K562 (cell line): ENCODE measurements at regions not wholly inside any gene's neighbourhood (a gene's known extent, or its start where the extent isn't known, plus 50 kb on each side); places are given as distances from the start of the nearest gene placed in this dataset.

Experiments used
- ATAC-seq: fragments of 200-7000 bp; cut with Tn5 transposase; 3 replicates; pipeline ENCODE4 v1.9.1; 2020; ENCODE audit warnings: moderate library complexity
- BruUV-seq: library from RNA; stranded (reverse); fragments of 400-500 nt; replicated peaks from 2 replicates; lab custom pipeline; 2021; lab: Mats Ljungman, UMichigan
- CTCF ChIA-PET: fragments of 300-600 bp; formaldehyde crosslinking; extraction: SDS; loops from one replicate; lab custom pipeline; 2021; ENCODE audit warnings: low intra/inter-chr PET ratio; lab: Yijun Ruan, JAX
- POLR2A ChIA-PET: fragments of 300-600, 350-650 bp; sonication (Branson Sonifier 250); formaldehyde crosslinking; extraction: SDS; loops from one replicate; lab custom pipeline; 2021; ENCODE audit warnings: antibody characterized with exemption, inconsistent platforms; lab: Yijun Ruan, JAX
- DNase-seq, 4 experiments: peaks; one replicate each; pipeline versions ENCODE4 v3.0.0 to v3.0.0-alpha.2; 2011 to 2018; ENCODE audit warnings: low spot score in 3 of 4, mixed read lengths in 3 of 4; ENCODE audit errors: extremely low read depth in 1 of 4
- FAIRE-seq: peaks from 2 replicates; lab custom pipeline; 2011; peaks lifted over from hg19 to GRCh38; lab: Jason Lieb, UNC
- H2AFZ ChIP-seq: 2 replicates; pipeline ENCODE4 v1.6.0; 2011; ENCODE audit warnings: low read depth, low read length, control low read depth, inconsistent platforms
- H3K27ac ChIP-seq: fragments of 200-600 bp; 3 replicates; pipeline ENCODE4 v1.8.0; 2011; ENCODE audit warnings: low read depth, mild to moderate bottlenecking, control low read depth, inconsistent platforms, low read length, moderate library complexity, mixed read lengths; ENCODE audit errors: extremely low read depth
- H3K27me3 ChIP-seq, 2 experiments: fragments of 300-600 bp in 1 of 2; 2 replicates in 1 of 2; 3 replicates in 1 of 2; pipeline versions ENCODE4 v1.6.0 to v1.8.0; 2011; ENCODE audit warnings: inconsistent platforms in 2 of 2, low read length in 2 of 2, mild to moderate bottlenecking in 1 of 2, mixed read lengths in 1 of 2, moderate library complexity in 1 of 2; ENCODE audit not compliant: control insufficient read depth in 2 of 2, insufficient read depth in 2 of 2
- H3K36me3 ChIP-seq: fragments of 300-600 bp; 3 replicates; pipeline ENCODE4 v1.8.0; 2011; ENCODE audit warnings: mild to moderate bottlenecking, low read length, inconsistent platforms; ENCODE audit not compliant: control insufficient read depth, insufficient read depth
- H3K4me1 ChIP-seq, 2 experiments: fragments of 200-600 bp in 1 of 2; replicated peaks in 1 of 2; 2 replicates in 1 of 2; 3 replicates in 1 of 2; pipeline versions ENCODE4 v1.5.1 to v1.8.0; 2011; ENCODE audit warnings: inconsistent platforms in 2 of 2, low read length in 2 of 2, mild to moderate bottlenecking in 1 of 2, mixed read lengths in 1 of 2, moderate library complexity in 1 of 2; ENCODE audit not compliant: control insufficient read depth in 2 of 2, insufficient read depth in 2 of 2
- H3K4me2 ChIP-seq: 2 replicates; pipeline ENCODE4 v1.6.1; 2011; ENCODE audit warnings: low read length, control low read depth, inconsistent platforms, mixed read lengths; ENCODE audit not compliant: insufficient read depth
- H3K4me3 ChIP-seq: fragments of 200-600 bp; sonication (generic), shearing (Covaris generic); 2 replicates; pipeline ENCODE4 v1.5.1; 2016; ENCODE audit warnings: control low read depth, inconsistent platforms
- H3K79me2 ChIP-seq: fragments of 200-600 bp; 3 replicates; pipeline ENCODE4 v1.8.0; 2011; ENCODE audit warnings: low read length, inconsistent platforms; ENCODE audit not compliant: control insufficient read depth, insufficient read depth
- H3K9ac ChIP-seq, 2 experiments: 2 replicates each; pipeline versions ENCODE4 v1.6.0 to v1.6.1; 2011; ENCODE audit warnings: low read depth in 2 of 2, low read length in 2 of 2, control low read depth in 1 of 2, inconsistent platforms in 1 of 2, mild to moderate bottlenecking in 1 of 2, mixed read lengths in 1 of 2; ENCODE audit not compliant: insufficient read depth in 1 of 2
- H3K9me1 ChIP-seq: one replicate; pipeline ENCODE4 v1.6.0; 2011; ENCODE audit warnings: inconsistent platforms, mild to moderate bottlenecking, low read length, moderate library complexity; ENCODE audit not compliant: control insufficient read depth, insufficient read depth
- H3K9me3 ChIP-seq: replicated peaks from 2 replicates; pipeline ENCODE4 v1.5.1; 2011; ENCODE audit warnings: low read depth, low read length, inconsistent platforms; ENCODE audit not compliant: control insufficient read depth, insufficient read depth
- H4K20me1 ChIP-seq: replicated peaks from 2 replicates; pipeline ENCODE4 v1.6.1; 2011; ENCODE audit warnings: low read length, inconsistent platforms, mixed read lengths; ENCODE audit not compliant: control insufficient read depth, insufficient read depth
- FOXP1 ChIP-seq: sonication (generic); formaldehyde crosslinking; IDR thresholded peaks from 2 replicates; pipeline ENCODE4 v1.8.0; 2022; ENCODE audit warnings: mild to moderate bottlenecking, missing genetic modification reagents
- HDAC1 ChIP-seq, 2 experiments: fragments of 450-650 bp; IDR thresholded peaks; 2 replicates each; pipeline ENCODE4 v1.6.1; 2016 to 2017; ENCODE audit warnings: inconsistent platforms in 1 of 2, mild to moderate bottlenecking in 1 of 2, moderate library complexity in 1 of 2
- HDAC8 ChIP-seq: fragments of 450-650 bp; IDR thresholded peaks from 2 replicates; pipeline ENCODE4 v1.6.1; 2016; ENCODE audit warnings: mild to moderate bottlenecking, missing genetic modification characterization, moderate library complexity, missing compliant biosample characterization
- KDM5B ChIP-seq: fragments of 200-600 bp; sonication (generic); IDR thresholded peaks from 2 replicates; pipeline ENCODE4 v1.6.1; 2012; ENCODE audit warnings: low read depth, mild to moderate bottlenecking, moderate library complexity, low read length, control low read depth, inconsistent platforms; ENCODE audit not compliant: insufficient replicate concordance
- MEF2D ChIP-seq: conservative IDR thresholded peaks from 2 replicates; pipeline ENCODE4 v1.6.1; 2016; ENCODE audit warnings: low read depth, missing genetic modification characterization, missing compliant biosample characterization
- RBM39 ChIP-seq: fragments of 200-400 bp; formaldehyde crosslinking; optimal IDR thresholded peaks from 2 replicates; pipeline ENCODE3; 2018; ENCODE audit warnings: low read depth, low read length
- SMC3 ChIP-seq: conservative IDR thresholded peaks from 2 replicates; pipeline ENCODE4 v1.6.1; 2011; ENCODE audit warnings: low read depth, low read length, improper control_type of control experiment; ENCODE audit not compliant: insufficient read depth
- SNIP1 ChIP-seq: fragments of 450-650 bp; IDR thresholded peaks from 2 replicates; pipeline ENCODE4 v1.7.1; 2017; ENCODE audit warnings: low read depth, mild to moderate bottlenecking
- SREBF2 ChIP-seq: sonication (generic); formaldehyde crosslinking; IDR thresholded peaks from 2 replicates; pipeline ENCODE4 v1.4.0; 2020; ENCODE audit warnings: mild to moderate bottlenecking, missing genetic modification reagents
- ZNF24 ChIP-seq: fragments of 450-650 bp; IDR thresholded peaks from 2 replicates; pipeline ENCODE4 v1.6.1; 2016
- ZNF778 ChIP-seq: fragments of 450-650 bp; formaldehyde crosslinking; IDR thresholded peaks from 2 replicates; pipeline ENCODE4 v1.4.0; 2020; ENCODE audit warnings: mild to moderate bottlenecking, moderate library complexity
- WGBS: fragments of 100-300 bp; shearing (Covaris generic); methylation state at CpG from one replicate; pipeline ENCODE4 v1.1.6; 2016; ENCODE audit warnings: low coverage, mixed read lengths; ENCODE audit not compliant: insufficient coverage; ENCODE audit errors: missing lambda C conversion rate; 5-methylcytosine and 5-hydroxymethylcytosine counted together
- in situ Hi-C: fragments of 300-500 bp; cut with MboI; formaldehyde crosslinking; loops from 4 replicates; pipeline ENCODE4 v1.15.0; 2018; ENCODE audit warnings: inconsistent platforms, mixed read lengths
- intact Hi-C: fragments of 100-400 bp; cut with micrococcal nuclease; formaldehyde crosslinking; loops from 2 replicates; pipeline ENCODE4 v1.14.2; 2022
- TF ChIP-seq, protein P1 (sequence below): sonication (generic); formaldehyde crosslinking; IDR thresholded peaks from 2 replicates; pipeline ENCODE4 v1.8.0; 2022; ENCODE audit warnings: missing genetic modification reagents, mild to moderate bottlenecking, moderate library complexity, borderline replicate concordance
- TF ChIP-seq, protein P2 (sequence below): fragments of 450-650 bp; formaldehyde crosslinking; IDR thresholded peaks from 2 replicates; pipeline ENCODE4 v1.4.0; 2020; ENCODE audit warnings: mild to moderate bottlenecking
- TF ChIP-seq, protein P3 (sequence below): sonication (generic); formaldehyde crosslinking; IDR thresholded peaks from 2 replicates; pipeline ENCODE4 v1.8.1; 2022; ENCODE audit warnings: missing genetic modification reagents

DNA sequence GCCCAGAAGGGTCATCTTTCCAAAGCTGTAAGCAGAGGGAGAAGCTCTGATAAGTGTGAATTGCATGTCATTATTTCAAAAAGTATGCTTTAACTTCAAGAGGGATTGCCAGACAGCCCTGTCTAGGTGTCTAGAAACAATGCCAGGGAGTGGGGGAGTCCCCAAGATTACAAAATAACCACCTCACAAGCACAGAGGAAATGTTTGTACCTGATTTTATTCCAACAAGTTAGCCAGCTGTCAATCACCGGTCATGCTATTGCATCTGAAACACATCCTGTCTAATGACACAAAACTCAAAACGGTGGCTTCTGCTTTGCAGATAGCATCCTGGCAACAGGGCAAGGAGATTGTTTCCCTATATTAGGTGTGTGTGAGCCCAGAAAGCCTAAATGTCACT, 154.2 kb upstream of the WWC1 start:
- POLR2A ChIA-PET: no interaction called here
- Histone ChIP-seq H3K9me3 (no peaks in the 10 kb centered on the region), H3K79me2 (no peaks in the 10 kb centered on the region), H3K36me3 (no peaks in the 10 kb centered on the region), H2AFZ (no peak overlapping the region), H3K9me1 (no peaks in the 10 kb centered on the region), H3K27me3 (no peaks in the 10 kb centered on the region), H4K20me1 (0 out of 2 replicates have a peak, but pooled peaks cover 3% of the 10 kb centered on the region), H3K4me3 (no peak overlapping the region), H3K27ac (no peak overlapping the region), H3K9ac (no peak overlapping the region), H3K4me2 (no peak overlapping the region), H3K4me1 (no peaks in the 10 kb centered on the region)
- DNase-seq (no peak), ATAC-seq (no peak), FAIRE-seq (no peak)
- BruUV-seq: no TSS peak
- TF ChIP-seq, protein P1, sequence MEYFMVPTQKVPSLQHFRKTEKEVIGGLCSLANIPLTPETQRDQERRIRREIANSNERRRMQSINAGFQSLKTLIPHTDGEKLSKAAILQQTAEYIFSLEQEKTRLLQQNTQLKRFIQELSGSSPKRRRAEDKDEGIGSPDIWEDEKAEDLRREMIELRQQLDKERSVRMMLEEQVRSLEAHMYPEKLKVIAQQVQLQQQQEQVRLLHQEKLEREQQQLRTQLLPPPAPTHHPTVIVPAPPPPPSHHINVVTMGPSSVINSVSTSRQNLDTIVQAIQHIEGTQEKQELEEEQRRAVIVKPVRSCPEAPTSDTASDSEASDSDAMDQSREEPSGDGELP (CRISPR knock-in tag): no peak
- TF ChIP-seq ZNF24 (no peak), ZNF778 (no peak), SREBF2 (no peak), RBM39 (no peak), FOXP1 (CRISPR knock-in tag) (no peak), MEF2D (tag) (no peak), SNIP1 (no peak), HDAC1 (IDR thresholded peaks at IDR 0.05) (no peak), KDM5B (no peak), HDAC8 (tag) (no peak), SMC3 (no peak)
- TF ChIP-seq, protein P2, sequence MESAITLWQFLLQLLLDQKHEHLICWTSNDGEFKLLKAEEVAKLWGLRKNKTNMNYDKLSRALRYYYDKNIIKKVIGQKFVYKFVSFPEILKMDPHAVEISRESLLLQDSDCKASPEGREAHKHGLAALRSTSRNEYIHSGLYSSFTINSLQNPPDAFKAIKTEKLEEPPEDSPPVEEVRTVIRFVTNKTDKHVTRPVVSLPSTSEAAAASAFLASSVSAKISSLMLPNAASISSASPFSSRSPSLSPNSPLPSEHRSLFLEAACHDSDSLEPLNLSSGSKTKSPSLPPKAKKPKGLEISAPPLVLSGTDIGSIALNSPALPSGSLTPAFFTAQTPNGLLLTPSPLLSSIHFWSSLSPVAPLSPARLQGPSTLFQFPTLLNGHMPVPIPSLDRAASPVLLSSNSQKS: no peak
- TF ChIP-seq, protein P3, sequence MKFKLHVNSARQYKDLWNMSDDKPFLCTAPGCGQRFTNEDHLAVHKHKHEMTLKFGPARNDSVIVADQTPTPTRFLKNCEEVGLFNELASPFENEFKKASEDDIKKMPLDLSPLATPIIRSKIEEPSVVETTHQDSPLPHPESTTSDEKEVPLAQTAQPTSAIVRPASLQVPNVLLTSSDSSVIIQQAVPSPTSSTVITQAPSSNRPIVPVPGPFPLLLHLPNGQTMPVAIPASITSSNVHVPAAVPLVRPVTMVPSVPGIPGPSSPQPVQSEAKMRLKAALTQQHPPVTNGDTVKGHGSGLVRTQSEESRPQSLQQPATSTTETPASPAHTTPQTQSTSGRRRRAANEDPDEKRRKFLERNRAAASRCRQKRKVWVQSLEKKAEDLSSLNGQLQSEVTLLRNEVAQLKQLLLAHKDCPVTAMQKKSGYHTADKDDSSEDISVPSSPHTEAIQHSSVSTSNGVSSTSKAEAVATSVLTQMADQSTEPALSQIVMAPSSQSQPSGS (CRISPR knock-in tag): no peak
- in situ Hi-C loops: no loop called here
- intact Hi-C loops: no loop called here
- 3% methylated on average over 2 of the region's 2 CpGs for WGBS
- CTCF ChIA-PET: no interaction called here
